ENCODE measurements at regions not wholly inside any gene's neighbourhood (a gene's known extent, or its start where the extent isn't known, plus 50 kb on each side); places are given as distances from the start of the nearest gene placed in this dataset.
"Not testable (repeated sequence)": the region's sequence is repeated elsewhere in the genome, so short reads cannot be mapped to it uniquely, and the experiment has no call there.

DNA sequence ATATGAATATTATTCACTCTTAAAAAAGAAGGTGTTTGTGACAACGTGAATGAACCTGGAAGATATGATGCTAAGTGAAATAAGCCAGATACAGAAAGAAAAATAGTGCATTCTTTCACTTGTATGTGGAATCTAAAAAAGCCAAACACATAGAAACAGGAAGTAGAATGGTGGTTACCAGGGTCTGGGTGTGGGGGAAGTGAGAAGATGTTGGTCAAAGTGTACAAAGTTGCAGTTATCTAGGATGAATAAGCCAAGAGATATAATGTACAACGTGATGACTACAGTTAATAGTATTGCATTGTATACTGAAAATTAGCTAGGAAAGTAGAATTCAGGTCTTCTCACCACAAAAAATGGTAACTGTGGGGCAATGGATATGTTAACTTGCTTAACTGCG is 151.1 kb upstream of the HCRTR2 start:
- H3K4me3 Mint-ChIP-seq = no peak overlapping the region
- H3K36me3 Mint-ChIP-seq (ENCODE audit: low read depth) = no peaks in the 10 kb centered on the region
- H3K9me3 ChIP-seq (ENCODE audit: control insufficient read depth, low read length, poor library complexity, severe bottlenecking) = no peaks in the 10 kb centered on the region
- H3K4me1 Mint-ChIP-seq = no peaks in the 10 kb centered on the region
- DNase-seq (no peak), ATAC-seq (no peak)
- H3K27me3 Mint-ChIP-seq = no peaks in the 10 kb centered on the region
- H3K27ac Mint-ChIP-seq = no peak overlapping the region

DNA sequence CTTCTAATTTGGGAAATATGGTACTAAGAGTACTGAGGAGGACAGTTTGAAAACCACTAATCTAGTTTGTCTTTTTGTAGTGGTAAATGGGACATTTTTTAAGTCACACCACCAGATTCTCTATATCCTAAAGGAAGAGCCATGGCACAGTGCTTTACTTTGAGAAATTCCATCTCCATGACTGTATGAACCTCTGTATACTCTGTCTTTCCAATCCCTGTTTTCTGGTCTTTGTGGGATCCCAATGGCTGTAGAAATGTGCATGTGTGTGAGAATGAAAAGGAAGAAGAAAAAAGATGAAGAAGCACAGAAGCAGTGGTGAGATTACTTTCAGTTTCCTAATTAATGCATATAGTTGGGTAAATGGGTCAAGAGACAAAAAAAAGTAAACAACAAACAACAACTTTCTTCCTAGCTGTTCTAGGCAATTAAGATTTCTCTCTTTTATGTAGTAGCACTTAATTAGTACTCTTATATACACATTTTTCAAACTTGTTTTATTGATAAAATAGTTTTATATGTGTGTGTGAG is 141.2 kb upstream of the HCRTR2 start:
- Mint-ChIP-seq H3K27ac (no peak overlapping the region), H3K27me3 (no peaks in the 10 kb centered on the region), H3K36me3 (ENCODE audit: low read depth) (no peaks in the 10 kb centered on the region), H3K4me1 (no peaks in the 10 kb centered on the region), H3K4me3 (no peak overlapping the region)
- no peaks in the 10 kb centered on the region for H3K9me3 ChIP-seq (ENCODE audit: control insufficient read depth, low read length, poor library complexity, severe bottlenecking)
- no peak for ATAC-seq
- DNase-seq = no peak

DNA sequence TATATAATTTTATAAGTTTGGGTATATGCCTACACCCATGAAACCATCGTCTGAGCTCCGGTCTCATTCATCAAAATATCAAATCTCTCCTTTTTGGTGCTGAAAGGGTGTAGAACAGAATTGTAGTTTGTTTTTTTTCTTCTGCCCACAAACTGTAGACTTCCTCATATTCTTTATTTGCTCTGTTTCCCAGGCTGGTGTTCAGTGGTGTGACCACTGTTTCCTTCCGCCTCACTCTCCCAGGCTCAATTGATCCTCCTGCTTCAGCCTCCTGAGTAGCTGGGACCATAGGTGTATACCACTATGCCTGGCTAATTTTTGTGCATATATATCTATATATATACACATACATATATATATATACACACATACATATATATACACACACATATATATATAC is 139.6 kb upstream of the HCRTR2 start:
- Mint-ChIP-seq H3K4me3 (no peak overlapping the region), H3K4me1 (no peaks in the 10 kb centered on the region), H3K27me3 (no peaks in the 10 kb centered on the region), H3K36me3 (ENCODE audit: low read depth) (no peaks in the 10 kb centered on the region), H3K27ac (no peak overlapping the region)
- no peak for ATAC-seq
- H3K9me3 ChIP-seq (ENCODE audit: control insufficient read depth, low read length, poor library complexity, severe bottlenecking) = no peaks in the 10 kb centered on the region
- DNase-seq = no peak

DNA sequence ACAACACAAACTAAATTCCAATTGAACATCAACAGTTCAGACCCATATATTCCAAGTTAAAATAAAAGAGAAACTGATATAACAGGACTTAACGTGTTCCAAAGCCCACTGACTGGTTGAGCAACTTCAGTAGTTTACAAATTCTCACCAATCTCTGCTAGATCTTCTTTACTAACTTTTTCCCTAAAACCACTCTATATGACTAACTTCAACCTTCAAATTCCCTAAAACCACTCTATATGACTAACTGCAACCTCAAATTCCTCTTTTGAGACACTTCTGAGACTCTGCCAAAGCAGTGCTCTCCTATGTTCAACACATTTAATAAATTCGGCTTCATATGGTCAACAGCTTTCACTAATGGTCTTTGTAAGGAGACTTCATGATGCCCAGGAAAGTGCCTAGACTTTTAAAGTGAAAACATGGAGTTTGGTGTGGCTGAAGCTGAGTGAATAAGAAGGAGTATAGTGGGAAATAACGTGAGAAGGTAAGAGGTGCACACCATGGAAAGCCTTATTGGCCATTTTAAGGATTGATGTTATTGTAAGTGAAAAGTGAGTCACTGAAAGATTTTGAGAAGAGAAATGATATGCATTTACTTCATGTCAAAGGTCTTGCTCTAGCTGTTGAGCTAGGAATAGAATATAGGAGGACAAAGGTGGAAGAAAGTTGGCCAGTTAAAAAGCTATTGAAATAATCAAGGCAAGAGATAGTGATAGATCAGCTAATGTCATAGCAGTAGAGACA is 134.0 kb upstream of the HCRTR2 start:
- Mint-ChIP-seq H3K4me3 (no peak overlapping the region), H3K27me3 (no peaks in the 10 kb centered on the region), H3K36me3 (ENCODE audit: low read depth) (no peaks in the 10 kb centered on the region), H3K27ac (no peak overlapping the region), H3K4me1 (no peaks in the 10 kb centered on the region)
- peaks cover 2% of the 10 kb centered on the region for H3K9me3 ChIP-seq (ENCODE audit: control insufficient read depth, low read length, poor library complexity, severe bottlenecking)
- ATAC-seq = no peak
- no peak for DNase-seq

DNA sequence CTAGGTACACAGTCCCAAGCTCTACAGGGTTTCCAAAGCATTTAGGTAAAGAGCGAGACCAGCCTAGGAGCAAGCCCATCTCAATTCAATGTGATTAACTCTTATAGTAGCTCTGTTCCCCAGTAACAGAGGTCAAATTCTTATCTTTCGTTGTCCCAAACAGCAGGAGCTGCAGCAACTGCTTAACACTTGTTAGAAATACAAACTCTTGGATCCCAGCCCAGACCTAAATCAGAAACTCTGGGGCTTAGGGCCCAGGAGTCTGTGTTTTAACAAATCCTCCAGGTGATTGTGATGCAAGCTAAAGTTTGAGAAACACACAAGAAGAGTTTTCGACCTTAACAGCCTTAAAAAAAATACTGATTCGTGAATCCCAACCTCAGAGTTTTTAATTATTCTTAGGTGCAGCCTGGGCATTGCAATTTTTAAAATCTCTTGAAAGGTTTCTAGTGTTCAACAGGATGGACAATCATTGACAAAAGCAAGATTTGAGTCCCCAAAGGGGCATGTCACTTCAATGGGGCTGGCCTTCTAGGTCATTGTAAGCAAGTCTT is 127.4 kb upstream of the HCRTR2 start:
- Mint-ChIP-seq H3K4me1 (no peaks in the 10 kb centered on the region), H3K27me3 (no peaks in the 10 kb centered on the region), H3K36me3 (ENCODE audit: low read depth) (no peaks in the 10 kb centered on the region), H3K27ac (no peak overlapping the region), H3K4me3 (no peak overlapping the region)
- DNase-seq = no peak
- H3K9me3 ChIP-seq (ENCODE audit: control insufficient read depth, low read length, poor library complexity, severe bottlenecking) = peaks cover 2% of the 10 kb centered on the region
- no peak for ATAC-seq

DNA sequence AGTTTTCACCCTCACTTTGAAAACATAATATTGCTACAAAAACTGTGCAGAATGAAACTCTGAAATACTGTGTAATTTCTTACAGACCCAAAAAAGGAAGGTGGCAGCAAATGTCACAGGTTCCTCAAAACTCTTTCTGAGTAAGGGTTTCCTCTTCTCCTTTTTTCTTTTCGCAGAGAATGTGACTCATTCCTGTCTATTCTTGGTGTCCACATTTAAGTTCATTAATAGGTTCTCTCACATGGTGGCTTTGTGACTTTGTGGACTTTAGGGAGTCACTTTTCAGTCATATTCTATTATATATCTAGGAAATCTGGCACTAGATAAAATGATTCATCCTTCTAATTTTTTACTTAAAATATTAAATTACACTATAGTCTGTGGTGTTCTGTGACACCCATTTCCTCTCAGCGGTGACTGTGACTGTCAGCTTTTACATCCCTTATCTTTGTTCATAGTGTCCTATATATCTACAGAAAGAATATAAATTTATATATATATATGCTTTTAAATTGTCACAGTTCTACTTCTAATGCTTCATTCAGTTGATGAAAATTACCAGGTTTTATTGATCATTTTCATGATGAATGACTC is 126.8 kb upstream of the HCRTR2 start:
- no peaks in the 10 kb centered on the region for H3K36me3 Mint-ChIP-seq (ENCODE audit: low read depth)
- no peaks in the 10 kb centered on the region for H3K4me1 Mint-ChIP-seq
- ATAC-seq (peak; percentile 23), DNase-seq (no peak)
- H3K9me3 ChIP-seq (ENCODE audit: control insufficient read depth, low read length, poor library complexity, severe bottlenecking) = peaks cover 2% of the 10 kb centered on the region
- no peaks in the 10 kb centered on the region for H3K27me3 Mint-ChIP-seq
- H3K27ac Mint-ChIP-seq = no peak overlapping the region
- no peak overlapping the region for H3K4me3 Mint-ChIP-seq

DNA sequence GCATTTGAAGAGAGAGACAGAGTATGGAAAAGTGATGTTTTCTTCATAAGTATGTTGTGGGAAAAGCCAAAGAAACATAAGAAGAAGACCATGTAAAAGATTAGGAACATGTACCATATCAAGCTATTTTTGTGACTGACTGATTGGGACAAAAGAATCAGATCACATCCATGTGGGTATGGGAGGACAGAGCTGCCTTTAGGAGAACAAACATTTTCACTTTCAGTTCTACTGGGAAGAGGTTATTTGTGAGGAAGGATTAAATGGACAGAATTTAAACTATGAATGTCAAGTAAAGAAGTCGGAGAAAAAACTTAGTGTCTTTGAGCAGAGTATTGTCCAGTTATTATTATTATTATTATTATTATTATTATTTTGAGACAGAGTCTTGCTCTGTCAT is 124.4 kb upstream of the HCRTR2 start:
- ATAC-seq (no peak), DNase-seq (no peak)
- H3K27ac Mint-ChIP-seq = no peak overlapping the region
- H3K4me3 Mint-ChIP-seq = no peak overlapping the region
- no peaks in the 10 kb centered on the region for H3K27me3 Mint-ChIP-seq
- no peaks in the 10 kb centered on the region for H3K4me1 Mint-ChIP-seq
- H3K9me3 ChIP-seq (ENCODE audit: control insufficient read depth, low read length, poor library complexity, severe bottlenecking) = no peaks in the 10 kb centered on the region
- no peaks in the 10 kb centered on the region for H3K36me3 Mint-ChIP-seq (ENCODE audit: low read depth)

DNA sequence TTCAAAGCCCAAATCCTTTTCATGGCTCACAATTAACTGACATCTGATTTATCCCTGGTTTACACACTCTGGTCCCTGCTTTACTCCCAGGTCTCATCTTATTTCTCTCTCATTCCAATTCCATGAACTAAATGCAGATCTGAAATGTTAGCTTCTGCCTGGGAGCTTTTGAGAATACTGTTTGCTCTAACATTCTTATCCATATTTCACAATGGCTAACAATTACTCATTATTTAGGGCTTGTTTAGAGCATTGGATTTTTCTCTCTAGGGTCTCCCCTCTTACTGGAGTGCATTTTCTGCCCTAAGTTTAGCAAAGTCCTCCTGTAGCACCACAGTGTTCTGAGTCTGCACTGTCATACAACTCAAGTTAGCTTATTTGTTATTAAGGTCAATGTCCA is 121.5 kb upstream of the HCRTR2 start:
- no peaks in the 10 kb centered on the region for H3K9me3 ChIP-seq (ENCODE audit: control insufficient read depth, low read length, poor library complexity, severe bottlenecking)
- ATAC-seq = no peak
- no peak overlapping the region for H3K27ac Mint-ChIP-seq
- H3K36me3 Mint-ChIP-seq (ENCODE audit: low read depth) = no peaks in the 10 kb centered on the region
- DNase-seq = no peak
- H3K4me1 Mint-ChIP-seq = no peaks in the 10 kb centered on the region
- no peak overlapping the region for H3K4me3 Mint-ChIP-seq
- no peaks in the 10 kb centered on the region for H3K27me3 Mint-ChIP-seq

DNA sequence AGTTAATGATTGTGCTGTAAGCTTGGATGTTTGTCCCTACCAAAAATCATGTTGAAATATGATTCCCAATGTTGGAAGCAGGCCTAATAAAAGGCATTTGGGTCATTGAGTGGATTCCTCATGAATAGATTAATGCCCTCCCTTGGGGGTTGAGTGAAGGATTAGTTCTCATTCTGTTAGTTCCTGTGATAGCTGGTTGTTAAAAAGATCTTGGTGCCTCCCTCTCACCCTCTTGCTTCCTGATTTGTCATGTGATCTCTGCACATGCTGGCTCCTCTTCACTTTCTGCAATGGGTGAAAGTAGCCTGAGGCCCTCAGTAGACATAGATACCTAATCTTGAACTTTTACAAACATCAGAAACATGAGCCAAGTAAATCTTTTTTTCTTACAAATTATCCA is 115.6 kb upstream of the HCRTR2 start:
- no peaks in the 10 kb centered on the region for H3K27me3 Mint-ChIP-seq
- DNase-seq (no peak), ATAC-seq (no peak)
- no peak overlapping the region for H3K4me3 Mint-ChIP-seq
- H3K36me3 Mint-ChIP-seq (ENCODE audit: low read depth) = no peaks in the 10 kb centered on the region
- no peaks in the 10 kb centered on the region for H3K4me1 Mint-ChIP-seq
- no peak overlapping the region for H3K27ac Mint-ChIP-seq
- H3K9me3 ChIP-seq (ENCODE audit: control insufficient read depth, low read length, poor library complexity, severe bottlenecking) = no peaks in the 10 kb centered on the region

DNA sequence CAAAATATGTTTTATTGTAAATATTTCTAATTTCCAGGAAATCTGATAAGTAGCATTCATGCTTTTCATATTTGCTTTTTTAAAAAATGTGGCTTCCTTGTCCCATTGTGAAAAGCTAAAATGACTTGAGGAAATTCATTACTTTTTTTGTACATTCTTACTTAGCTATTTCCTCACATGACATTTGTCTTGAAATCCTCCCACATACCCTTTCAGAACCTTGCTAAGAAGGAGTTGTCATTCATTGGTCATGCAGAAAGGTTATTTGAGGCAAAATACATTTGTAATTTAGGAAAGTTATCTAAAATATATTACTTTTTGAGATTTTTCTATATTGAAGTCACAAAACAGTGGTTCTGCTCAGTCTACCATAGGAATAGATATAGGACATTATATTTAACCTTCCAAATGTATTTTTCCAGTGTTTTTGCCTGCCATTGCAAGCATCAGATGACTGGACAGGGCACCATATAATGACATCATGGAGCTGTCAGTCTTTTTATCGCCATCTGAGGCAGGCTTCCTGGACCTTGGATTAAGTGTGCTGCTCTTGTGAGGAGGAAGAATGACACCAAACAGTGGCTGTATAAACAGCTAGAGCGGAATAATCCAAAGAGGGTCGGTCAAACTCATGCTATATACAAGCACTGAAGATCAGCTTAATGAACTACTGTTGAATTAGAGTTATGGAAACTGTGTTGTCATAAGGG is 109.4 kb upstream of the HCRTR2 start:
- Mint-ChIP-seq H3K27me3 (no peaks in the 10 kb centered on the region), H3K27ac (no peak overlapping the region), H3K4me1 (no peaks in the 10 kb centered on the region), H3K36me3 (ENCODE audit: low read depth) (no peaks in the 10 kb centered on the region), H3K4me3 (no peak overlapping the region)
- DNase-seq = no peak
- ATAC-seq = no peak
- no peaks in the 10 kb centered on the region for H3K9me3 ChIP-seq (ENCODE audit: control insufficient read depth, low read length, poor library complexity, severe bottlenecking)

DNA sequence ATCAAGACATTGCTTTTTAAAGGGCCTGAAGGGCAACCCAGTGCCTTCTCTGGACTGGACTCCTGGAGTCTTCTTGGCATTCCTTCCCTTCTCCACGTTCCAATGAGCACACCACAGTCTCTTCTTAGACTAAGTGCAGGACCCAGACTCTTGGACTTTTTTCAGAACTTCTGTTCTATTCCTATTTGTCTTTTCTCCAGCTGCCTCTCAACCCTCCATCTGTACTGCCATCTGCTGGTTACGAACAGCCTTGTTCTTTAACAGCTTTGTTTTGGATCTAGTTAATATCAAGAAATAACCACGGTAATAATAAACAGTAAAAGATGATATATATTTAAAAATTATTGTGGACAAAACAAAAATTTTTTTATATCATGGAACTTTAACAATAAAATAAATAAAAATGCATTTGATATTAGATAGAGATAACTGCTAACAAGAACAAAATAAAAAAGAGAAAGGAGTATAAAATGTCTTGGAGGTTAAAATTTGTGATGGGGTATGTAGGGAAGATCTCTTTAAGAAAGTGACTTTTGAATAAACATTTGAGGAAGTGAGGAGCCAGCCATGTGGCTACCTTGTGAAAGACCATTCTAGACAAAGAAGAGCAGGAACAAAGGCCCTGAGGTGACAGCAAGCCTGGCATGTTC is 105.1 kb upstream of the HCRTR2 start:
- Mint-ChIP-seq H3K27me3 (no peaks in the 10 kb centered on the region), H3K27ac (no peak overlapping the region), H3K4me1 (no peaks in the 10 kb centered on the region), H3K4me3 (no peak overlapping the region), H3K36me3 (ENCODE audit: low read depth) (no peaks in the 10 kb centered on the region)
- H3K9me3 ChIP-seq (ENCODE audit: control insufficient read depth, low read length, poor library complexity, severe bottlenecking) = no peaks in the 10 kb centered on the region
- no peak for ATAC-seq
- no peak for DNase-seq

DNA sequence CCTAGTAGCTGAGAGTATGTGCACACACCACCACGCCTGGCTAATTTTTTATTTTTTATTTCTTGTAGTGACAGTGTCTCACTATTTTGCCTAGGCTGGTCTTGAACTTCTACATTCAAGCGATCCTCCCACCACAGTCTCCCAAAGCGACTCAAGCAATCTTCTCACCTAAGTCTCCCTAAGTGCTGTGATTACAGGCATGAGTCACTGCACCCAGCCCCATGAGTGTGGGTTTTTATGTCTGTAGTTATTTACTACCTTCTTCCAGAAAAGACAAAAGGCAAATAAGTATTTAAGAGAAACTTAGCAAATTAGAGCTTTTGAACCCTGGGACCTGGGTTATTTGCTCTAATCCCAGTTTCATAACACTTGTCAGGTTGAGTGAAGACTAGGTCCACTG is 92.3 kb upstream of the HCRTR2 start:
- no peak overlapping the region for H3K27ac Mint-ChIP-seq
- no peak overlapping the region for H3K4me3 Mint-ChIP-seq
- no peak for DNase-seq
- no peaks in the 10 kb centered on the region for H3K36me3 Mint-ChIP-seq (ENCODE audit: low read depth)
- no peaks in the 10 kb centered on the region for H3K4me1 Mint-ChIP-seq
- ATAC-seq = no peak
- H3K9me3 ChIP-seq (ENCODE audit: control insufficient read depth, low read length, poor library complexity, severe bottlenecking) = no peaks in the 10 kb centered on the region
- no peaks in the 10 kb centered on the region for H3K27me3 Mint-ChIP-seq

DNA sequence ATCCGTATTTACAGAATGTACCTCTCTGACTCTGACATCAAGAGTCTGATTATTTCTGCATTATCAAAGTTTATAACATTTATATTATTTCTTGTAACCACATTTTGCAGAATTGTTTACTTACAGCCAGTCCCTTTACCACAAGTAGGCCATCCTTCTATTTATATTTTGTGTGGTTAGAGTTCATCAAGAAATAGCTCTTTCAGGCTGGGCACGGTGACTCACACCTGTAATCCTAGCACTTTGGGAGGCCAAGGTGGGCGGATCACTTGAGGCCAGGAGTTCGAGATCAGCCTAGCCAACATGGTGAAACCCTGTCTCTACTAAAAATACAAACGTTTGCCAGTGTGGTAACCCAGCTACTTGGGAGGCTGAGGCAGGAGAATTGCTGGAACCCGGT is 86.3 kb upstream of the HCRTR2 start:
- H3K27me3 Mint-ChIP-seq; H3K27ac Mint-ChIP-seq; H3K4me1 Mint-ChIP-seq; H3K9me3 ChIP-seq (ENCODE audit: control insufficient read depth, low read length, poor library complexity, severe bottlenecking); ATAC-seq; DNase-seq; H3K36me3 Mint-ChIP-seq (ENCODE audit: low read depth); H3K4me3 Mint-ChIP-seq: not testable (repeated sequence)

Data from T-helper 17 cell (primary cell).